H54 (cell line): ENCODE measurements at regions not wholly inside any gene's neighbourhood (a gene's known extent, or its start where the extent isn't known, plus 50 kb on each side); places are given as distances from the start of the nearest gene placed in this dataset.

ENCODE experiments used
- DNase-seq: peaks from one replicate; pipeline ENCODE4 v3.0.0; 2011; ENCODE audit warnings: low spot score, mixed read lengths; ENCODE audit not compliant: insufficient read length
- FAIRE-seq: peaks from 3 replicates; lab custom pipeline; 2011; peaks lifted over from hg19 to GRCh38; lab: Jason Lieb, UNC
- POLR2A ChIP-seq: IDR thresholded peaks from 2 replicates; pipeline ENCODE4 v1.6.1; 2011; ENCODE audit warnings: low read depth, mild to moderate bottlenecking, low read length

DNA sequence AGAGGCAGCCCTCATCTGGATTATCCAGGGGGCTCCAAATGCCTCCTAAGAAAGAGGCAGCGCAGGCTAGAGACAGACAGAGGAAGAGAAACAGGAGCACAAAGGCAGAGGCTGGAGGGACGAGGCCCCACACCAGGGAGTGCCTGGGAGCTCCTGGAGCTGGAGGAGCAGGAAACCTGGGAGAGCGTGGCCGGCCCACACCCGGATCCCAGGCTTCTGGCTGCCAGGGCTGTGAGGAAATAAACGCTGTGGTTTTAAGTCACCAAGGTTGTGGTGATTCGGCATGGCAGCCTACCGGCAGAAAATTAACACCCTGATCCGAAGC lies 165.5 kb downstream of the OLFM1 start:
- TF ChIP-seq POLR2A, result no peak
- no peak for FAIRE-seq
- peak; percentile 61 for DNase-seq

DNA sequence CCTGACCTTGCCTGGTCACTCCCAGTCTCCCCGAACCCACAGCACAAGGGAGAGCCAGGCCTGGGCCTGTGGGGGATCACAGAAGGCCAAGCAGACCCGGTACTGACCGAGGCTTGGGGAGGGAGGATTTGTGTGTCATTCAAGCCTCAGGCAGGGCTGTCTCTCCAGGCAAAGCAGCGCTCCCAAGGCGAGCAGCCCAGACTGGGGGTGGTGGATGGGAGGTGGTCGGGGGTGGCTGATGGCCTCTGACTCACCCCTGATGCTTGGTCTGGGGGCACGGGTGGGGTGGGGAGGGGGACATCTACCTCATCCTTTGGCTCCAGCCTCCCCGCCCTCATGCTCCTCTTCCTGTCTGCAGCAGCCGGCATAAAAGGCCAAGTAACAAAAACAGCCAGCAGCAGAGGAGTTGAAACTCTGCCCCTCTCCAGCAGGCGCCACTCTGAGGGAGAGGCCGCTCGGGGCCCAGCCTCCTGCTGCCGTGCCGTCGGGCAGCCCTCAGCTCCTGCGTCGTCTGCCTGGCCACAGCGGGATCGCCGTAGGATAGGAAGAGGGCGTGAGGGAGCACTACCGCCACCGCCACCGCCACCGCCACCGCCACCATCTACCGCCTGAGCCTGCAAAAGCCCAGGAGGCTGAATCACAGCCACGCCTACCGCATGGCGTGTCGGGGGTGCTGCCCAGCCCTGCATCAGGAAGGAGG lies 166.0 kb downstream of the OLFM1 start:
- no peak for FAIRE-seq
- DNase-seq, result peak; percentile 39
- TF ChIP-seq POLR2A, result peak; percentile 19; the same call in 1 of the 2 replicates

DNA sequence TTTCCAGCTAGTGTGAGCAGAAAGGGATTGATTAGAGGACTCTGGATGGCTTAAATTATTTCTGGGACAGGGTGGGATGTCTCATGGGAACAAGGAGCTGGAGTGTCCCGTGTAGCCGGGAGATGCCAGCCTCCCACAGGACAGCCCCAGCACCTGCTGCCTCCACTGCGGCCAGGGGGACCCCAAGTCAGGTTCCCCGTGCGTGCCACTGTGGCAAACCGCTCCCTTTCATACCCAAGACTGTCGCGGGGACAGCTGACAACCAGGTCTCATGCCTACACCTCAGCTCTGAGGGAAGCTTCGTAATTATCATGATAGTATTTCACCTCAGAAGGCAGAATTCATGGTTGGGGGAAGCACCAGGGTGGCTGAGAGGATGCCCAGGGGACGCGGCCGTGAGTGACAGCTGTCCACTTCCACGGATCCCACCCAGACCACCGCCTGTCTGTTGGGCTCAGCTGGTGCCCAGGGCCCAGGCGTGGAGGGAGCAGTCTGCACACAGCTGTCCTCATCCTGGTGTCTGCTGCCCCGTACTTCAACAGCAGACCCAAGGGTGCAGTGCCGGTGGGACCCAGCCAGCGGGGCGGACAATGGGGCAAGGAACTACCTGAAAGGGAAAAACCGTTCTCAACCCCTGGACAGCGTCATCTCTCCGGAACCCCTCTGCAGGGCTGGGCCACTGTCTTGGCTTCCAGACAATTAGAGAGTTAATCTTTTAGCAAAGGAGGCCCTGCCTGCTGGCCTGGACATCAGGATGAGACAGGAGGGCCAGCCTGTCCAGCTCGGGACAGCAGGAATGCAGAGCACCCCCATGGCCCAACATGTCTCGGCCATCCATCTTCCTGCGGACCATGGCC lies 166.9 kb downstream of the OLFM1 start:
- DNase-seq, result no peak
- no peak for FAIRE-seq
- TF ChIP-seq POLR2A, result no peak

DNA sequence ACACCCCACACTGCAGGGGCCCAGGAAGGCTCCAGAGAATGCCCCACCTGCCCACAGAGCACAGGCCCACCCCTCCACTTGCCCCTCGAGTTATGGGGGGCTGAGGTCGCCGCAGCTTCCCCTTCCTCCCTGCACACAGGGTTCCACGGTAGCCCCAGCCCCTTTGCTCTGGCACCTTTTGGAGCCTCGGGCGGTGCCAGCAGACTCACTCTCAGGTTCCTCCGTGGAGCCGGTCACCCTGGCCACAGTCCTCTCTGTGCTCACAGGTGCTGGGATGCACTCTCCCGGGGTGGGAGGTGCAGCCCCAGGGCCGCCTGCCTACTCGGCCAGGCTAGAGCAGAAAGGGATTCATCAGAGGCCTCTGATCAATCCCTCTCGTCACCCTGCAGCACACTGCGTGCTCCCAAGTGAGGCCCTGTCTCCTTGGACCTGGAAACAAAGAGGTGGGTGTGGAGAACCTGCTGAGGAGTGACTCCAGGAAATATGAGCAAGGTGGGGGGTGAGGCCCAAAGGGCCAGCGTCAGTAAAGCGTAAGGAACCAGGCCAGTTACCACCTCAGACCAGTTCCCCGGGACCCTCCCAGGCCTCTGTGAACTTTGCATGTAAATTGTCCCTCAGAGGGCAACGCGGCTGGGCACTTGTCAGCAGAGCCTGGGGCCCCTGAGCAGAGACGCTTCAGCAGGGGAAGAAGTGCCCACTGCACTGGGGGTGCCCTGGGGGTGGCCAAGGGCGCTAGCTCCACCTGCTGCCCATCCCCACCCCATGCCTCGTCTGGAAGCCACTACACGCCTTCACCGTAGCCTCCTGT lies 167.8 kb downstream of the OLFM1 start:
- FAIRE-seq (no peak), DNase-seq (no peak)
- no peak for TF ChIP-seq POLR2A

DNA sequence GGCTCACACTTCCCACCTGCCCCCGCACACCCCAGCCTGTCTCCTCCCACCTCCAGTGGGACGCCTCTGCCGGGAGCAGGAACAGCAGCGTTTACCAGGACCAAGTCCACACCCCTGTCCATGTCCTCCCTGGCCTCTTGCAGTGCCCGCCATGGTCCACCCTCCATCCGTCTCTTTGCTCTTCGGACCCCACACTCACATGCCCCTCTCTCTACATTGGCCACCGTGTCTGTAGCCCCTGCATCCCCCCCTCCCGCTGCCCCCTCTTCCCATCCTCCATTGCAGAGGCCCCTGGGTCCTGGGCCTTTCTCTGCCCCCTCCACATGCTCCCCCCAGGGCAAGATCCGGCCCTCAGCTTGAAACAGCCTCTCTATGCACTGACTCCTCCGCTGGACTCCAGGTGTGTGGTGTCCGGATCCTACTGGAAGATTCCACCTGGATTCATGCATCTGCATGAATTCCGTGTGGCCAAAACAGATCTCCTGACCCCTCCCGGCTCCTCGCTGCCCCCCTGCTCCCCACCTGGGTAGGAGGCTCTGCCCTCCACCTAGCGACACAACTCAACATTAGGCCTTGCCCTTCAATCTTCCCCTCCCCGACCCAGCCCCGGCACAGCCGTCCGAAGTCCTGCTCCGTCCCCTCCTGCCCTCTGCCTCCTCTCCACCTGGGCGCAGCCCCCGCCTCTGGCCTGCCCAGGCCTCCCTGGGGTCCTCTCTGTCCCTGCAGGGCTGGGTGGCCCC lies 168.5 kb downstream of the OLFM1 start:
- no peak for DNase-seq
- TF ChIP-seq POLR2A, result no peak
- no peak for FAIRE-seq

DNA sequence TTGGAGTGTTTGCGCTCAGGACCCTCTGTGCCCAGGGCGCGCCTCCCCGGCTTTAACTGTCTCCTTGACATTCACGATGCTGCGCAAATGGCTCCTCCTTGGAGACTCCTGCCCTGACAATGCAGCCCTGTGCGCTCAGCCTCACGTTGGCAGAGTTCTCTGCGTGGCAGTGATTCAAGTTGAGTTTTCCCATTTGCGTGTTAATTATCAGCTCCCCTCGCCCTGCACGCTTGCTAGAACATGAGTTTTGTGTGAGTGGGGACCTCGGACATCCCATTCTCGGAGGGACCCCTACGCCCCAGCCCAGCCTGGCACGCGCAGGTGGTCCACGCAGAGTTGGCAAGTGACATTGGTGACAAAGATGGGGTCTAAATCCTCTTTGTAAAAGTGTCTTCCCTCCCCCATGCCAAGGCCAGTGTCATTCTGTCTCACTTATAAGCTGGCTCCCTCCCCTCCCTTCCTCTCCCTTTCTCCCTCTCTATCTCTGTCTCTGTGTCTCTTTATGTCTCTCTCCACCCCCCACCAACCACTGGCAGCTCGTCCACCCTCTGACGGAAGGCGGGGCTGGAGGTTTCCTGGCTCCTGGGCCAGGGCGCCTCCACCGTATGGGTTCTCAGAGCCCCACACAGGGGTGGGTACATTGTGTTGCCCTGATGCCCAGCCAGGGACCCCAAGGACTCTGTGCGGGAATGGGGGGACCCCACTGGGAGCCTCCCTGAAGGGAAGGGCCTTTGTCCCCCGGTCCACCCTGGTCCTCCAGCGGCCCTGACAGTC lies 169.3 kb downstream of the OLFM1 start:
- DNase-seq, result no peak
- TF ChIP-seq POLR2A, result no peak
- FAIRE-seq, result no peak

DNA sequence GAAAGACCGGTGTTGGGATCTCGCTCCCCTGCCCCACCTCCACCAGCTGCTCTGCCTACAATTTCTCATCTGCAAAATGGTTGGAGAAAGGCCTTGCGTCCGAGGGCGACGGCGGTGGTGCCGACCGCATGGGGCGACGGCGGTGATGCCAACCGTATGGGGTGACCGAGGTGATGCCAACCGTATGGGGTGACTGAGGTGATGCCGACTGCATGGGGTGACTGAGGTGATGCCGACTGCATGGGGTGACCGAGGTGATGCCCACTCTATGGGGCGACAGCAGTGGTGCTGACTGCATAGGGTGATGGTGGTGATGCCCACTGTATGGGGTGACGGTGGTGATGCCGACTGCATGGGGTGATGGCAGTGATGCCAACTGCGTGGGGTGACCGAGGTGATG lies 171.0 kb downstream of the OLFM1 start:
- no peak for DNase-seq
- no peak for FAIRE-seq
- TF ChIP-seq POLR2A, result no peak

DNA sequence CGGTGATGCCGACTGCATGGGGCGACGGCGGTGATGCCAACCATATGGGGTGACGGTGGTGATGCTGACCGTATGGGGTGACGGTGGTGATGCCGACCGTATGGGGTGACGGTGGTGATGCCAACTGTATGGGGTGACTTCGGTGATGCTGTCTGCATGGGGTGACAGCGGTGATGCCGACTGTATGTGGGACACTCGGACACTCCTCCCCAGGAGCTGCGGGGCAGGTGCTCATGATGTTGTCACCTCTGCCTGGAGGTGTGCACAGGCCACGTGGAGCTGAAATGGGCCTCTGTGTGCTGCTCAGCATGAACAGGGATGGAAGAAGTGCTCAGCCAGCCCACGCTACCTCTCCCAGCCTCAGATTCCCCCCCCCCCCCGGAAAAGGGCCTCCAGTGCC lies 171.8 kb downstream of the OLFM1 start:
- no peak for DNase-seq
- TF ChIP-seq POLR2A, result no peak
- no peak for FAIRE-seq

DNA sequence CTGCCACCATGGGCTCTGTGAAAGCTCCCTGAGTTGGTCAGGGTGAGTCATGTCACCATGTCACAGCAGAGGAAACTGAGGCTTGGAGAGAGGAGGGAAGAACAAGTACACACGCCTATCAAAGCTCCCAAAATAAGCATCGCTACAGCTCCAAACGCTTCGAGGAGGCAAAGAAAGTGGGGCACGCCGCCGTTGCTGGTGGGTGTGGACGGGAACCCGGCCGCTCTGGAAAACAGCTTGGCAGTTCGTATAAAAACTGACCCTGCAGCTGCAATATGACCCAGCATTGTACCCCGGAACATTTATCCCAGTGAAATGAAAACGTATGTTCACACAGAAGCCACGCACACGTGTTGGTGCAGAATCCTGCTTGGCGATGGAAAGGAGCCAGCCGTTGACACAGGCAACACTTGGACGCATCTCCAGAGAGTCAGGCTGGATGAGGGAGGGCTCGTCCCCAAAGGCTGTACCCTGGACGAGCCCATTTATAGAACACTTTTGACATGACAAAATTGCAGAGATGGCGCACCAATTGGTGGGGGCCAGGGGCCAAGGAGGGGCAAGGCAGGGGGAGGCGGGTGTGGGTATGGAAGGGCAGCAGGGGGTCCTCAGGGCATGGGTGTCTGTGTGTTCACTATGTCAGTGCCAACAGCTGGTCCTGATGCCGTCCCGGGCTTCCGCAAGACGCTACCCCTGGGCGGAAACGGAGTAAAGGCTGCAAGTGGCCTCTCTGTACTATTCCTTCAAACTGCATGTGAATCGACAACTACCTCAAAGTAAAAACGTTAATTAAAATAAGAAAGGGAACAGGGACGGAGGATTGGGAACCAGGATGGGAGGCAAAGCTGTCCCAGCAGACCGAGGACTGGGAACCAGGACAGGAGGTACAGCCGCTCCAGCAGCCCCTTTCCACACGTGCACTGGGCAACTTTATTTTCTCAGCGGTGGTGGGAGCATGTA lies 173.0 kb downstream of the OLFM1 start:
- DNase-seq (no peak), FAIRE-seq (no peak)
- TF ChIP-seq POLR2A, result no peak

DNA sequence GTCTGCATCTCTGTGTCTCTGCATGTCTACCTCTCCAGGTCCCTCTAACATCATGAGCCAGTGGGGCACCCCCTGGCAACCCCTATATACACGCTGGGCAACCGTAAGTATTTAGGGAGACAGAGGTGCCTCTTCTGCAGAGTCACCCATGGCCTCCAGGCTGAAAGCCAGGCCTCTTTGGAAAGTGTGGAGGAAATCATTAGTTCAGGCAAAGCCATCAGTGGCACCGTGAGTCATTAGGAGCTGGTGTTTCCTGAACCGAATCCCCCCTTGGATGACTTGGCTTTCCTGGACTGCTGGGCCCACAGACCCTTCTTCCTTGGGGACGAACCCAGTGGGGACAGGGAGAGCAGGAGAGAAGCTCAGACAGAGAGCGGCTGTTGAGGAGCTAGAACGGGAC lies 174.8 kb downstream of the OLFM1 start:
- no peak for FAIRE-seq
- DNase-seq, result no peak
- TF ChIP-seq POLR2A, result no peak

DNA sequence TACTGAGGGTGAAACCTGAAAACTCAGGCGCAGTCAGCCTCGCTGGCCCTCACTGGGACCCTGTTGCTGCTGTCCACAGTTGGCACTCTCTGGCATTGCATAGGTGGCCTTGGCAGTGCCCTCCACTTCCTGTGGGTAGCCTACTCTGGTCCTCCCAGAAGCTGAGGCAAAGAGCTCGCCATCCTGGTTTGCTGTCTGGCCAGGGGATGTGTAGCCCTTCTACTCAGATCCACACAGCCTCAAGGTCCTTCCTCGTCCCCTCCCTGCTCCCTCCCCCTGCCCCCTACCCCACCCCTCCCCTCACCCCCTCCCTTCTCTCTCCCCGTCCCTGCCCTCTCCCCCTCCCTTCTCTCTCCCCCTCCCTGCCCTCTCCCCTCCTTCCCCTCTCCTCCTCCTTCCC lies 176.0 kb downstream of the OLFM1 start:
- DNase-seq (no peak), FAIRE-seq (no peak)
- no peak for TF ChIP-seq POLR2A

DNA sequence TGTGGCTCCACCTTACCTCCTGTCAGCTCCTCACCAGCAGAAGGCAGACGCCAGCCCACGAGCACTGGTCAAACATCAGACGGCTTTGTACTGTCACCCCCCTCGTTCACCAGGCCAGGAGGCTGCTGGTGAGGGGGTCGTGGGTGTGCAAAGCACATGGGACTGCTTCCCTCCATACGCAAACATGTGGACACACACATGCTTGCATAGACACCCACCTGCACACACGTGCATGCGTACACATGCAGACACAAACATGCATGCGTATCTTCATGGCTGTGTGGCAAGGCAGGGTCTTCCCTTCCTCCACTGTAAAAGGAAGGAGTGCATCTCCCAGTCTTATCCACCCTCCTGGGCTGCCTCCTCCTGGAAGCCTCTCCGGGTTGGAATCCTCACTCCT lies 178.5 kb downstream of the OLFM1 start:
- no peak for TF ChIP-seq POLR2A
- DNase-seq (no peak), FAIRE-seq (no peak)
